CD14-positive monocyte (primary cell): ENCODE measurements at regions not wholly inside any gene's neighbourhood (a gene's known extent, or its start where the extent isn't known, plus 50 kb on each side); places are given as distances from the start of the nearest gene placed in this dataset.

Experiments used
- DNase-seq, 3 donors: peaks; one replicate each; pipeline ENCODE4 v3.0.0-alpha.2; 2011 to 2022
- H2AFZ ChIP-seq: 2 replicates; pipeline ENCODE4 v1.6.0; 2012; ENCODE audit warnings: mild to moderate bottlenecking, low read depth, low read length, inconsistent platforms; ENCODE audit not compliant: insufficient read depth, poor library complexity, severe bottlenecking
- H3K27ac ChIP-seq, 2 donors: 1 replicate in 1 of 2; 2 replicates in 1 of 2; pipeline ENCODE4 v1.5.1; 2012 to 2013; ENCODE audit warnings: low read length in 2 of 2, control low read depth in 1 of 2, inconsistent platforms in 1 of 2, low read depth in 1 of 2, mild to moderate bottlenecking in 1 of 2
- H3K27me3 ChIP-seq, 2 donors: one replicate each; pipeline versions ENCODE4 v1.6.0 to v1.6.1; 2011 to 2013; ENCODE audit warnings: low read length in 2 of 2; ENCODE audit not compliant: control insufficient read depth in 2 of 2, insufficient read depth in 2 of 2
- H3K36me3 ChIP-seq, 2 donors: replicated peaks in 1 of 2; 1 replicate in 1 of 2; 2 replicates in 1 of 2; pipeline versions ENCODE4 v1.5.1 to v1.6.1; 2012 to 2013; ENCODE audit warnings: low read length in 2 of 2, control low read depth in 1 of 2, inconsistent platforms in 1 of 2, mild to moderate bottlenecking in 1 of 2; ENCODE audit not compliant: insufficient read depth in 2 of 2, control insufficient read depth in 1 of 2
- H3K4me1 ChIP-seq, 2 donors: 1 replicate in 1 of 2; 2 replicates in 1 of 2; pipeline versions ENCODE4 v1.5.1 to v1.6.1; 2012 to 2013; ENCODE audit warnings: low read length in 2 of 2, control low read depth in 1 of 2, inconsistent platforms in 1 of 2, mild to moderate bottlenecking in 1 of 2, moderate library complexity in 1 of 2; ENCODE audit not compliant: insufficient read depth in 2 of 2, control insufficient read depth in 1 of 2
- H3K4me2 ChIP-seq: replicated peaks from 2 replicates; pipeline ENCODE3; 2012; ENCODE audit warnings: low read length, moderate library complexity, mild to moderate bottlenecking; ENCODE audit not compliant: poor library complexity, severe bottlenecking; ENCODE audit errors: extremely low read depth
- H3K4me3 ChIP-seq, 3 experiments: fragments of 200-600 bp in 1 of 3; sonication (generic) in 1 of 3; replicated peaks in 1 of 3; 1 replicate in 2 of 3; 2 replicates in 1 of 3; pipeline ENCODE4 v1.5.1; 2011 to 2013; ENCODE audit warnings: low read length in 3 of 3, mild to moderate bottlenecking in 3 of 3, control low read depth in 2 of 3, low read depth in 2 of 3, inconsistent platforms in 1 of 3, moderate library complexity in 1 of 3
- H3K79me2 ChIP-seq: 2 replicates; pipeline ENCODE4 v1.6.0; 2012; ENCODE audit warnings: mild to moderate bottlenecking, control low read depth, inconsistent platforms, low read length, moderate library complexity; ENCODE audit not compliant: insufficient read depth
- H3K9ac ChIP-seq: 2 replicates; pipeline ENCODE4 v1.6.0; 2017; ENCODE audit warnings: low read length, mild to moderate bottlenecking; ENCODE audit not compliant: insufficient read depth, poor library complexity, severe bottlenecking
- H3K9me3 ChIP-seq, 2 donors: replicated peaks in 1 of 2; 1 replicate in 1 of 2; 2 replicates in 1 of 2; pipeline versions ENCODE4 v1.5.1 to v1.6.1; 2012 to 2013; ENCODE audit warnings: low read length in 2 of 2, control low read depth in 1 of 2; ENCODE audit not compliant: control insufficient read depth in 1 of 2, insufficient read depth in 1 of 2
- H4K20me1 ChIP-seq: 2 replicates; pipeline ENCODE4 v1.6.0; 2012; ENCODE audit warnings: mild to moderate bottlenecking, low read length, control low read depth, moderate library complexity; ENCODE audit not compliant: insufficient read depth
- H3K27ac Mint-ChIP-seq, 7 donors: one replicate each; pipeline ENCODE4 v1.8.0; 2020; ENCODE audit warnings: mild to moderate bottlenecking in 7 of 7, mixed read lengths in 7 of 7, moderate library complexity in 6 of 7, inconsistent platforms in 2 of 7
- H3K27me3 Mint-ChIP-seq, 3 donors: one replicate each; pipeline ENCODE4 v1.8.0; 2021 to 2022; ENCODE audit warnings: low read depth in 3 of 3, mild to moderate bottlenecking in 3 of 3, mixed read lengths in 3 of 3, moderate library complexity in 3 of 3, inconsistent platforms in 1 of 3
- H3K36me3 Mint-ChIP-seq, 2 donors: one replicate each; pipeline ENCODE4 v1.8.0; 2020; ENCODE audit warnings: mixed read lengths in 2 of 2, inconsistent platforms in 1 of 2, mild to moderate bottlenecking in 1 of 2
- H3K4me1 Mint-ChIP-seq: one replicate; pipeline ENCODE4 v1.8.0; 2020; ENCODE audit warnings: mild to moderate bottlenecking, mixed read lengths
- H3K4me3 Mint-ChIP-seq, 2 donors: one replicate each; pipeline ENCODE4 v1.8.0; 2020; ENCODE audit warnings: mild to moderate bottlenecking in 2 of 2, mixed read lengths in 2 of 2, moderate library complexity in 1 of 2
- H3K9me3 Mint-ChIP-seq, 7 donors: one replicate each; pipeline ENCODE4 v1.8.0; 2020 to 2022; ENCODE audit warnings: mixed read lengths in 7 of 7, mild to moderate bottlenecking in 6 of 7, moderate library complexity in 6 of 7, inconsistent platforms in 2 of 7
- WGBS: methylation state at CpG from one replicate; pipeline ENCODE4 v1.1.5; 2013; ENCODE audit warnings: missing lambda C conversion rate; ENCODE audit not compliant: insufficient coverage; 5-methylcytosine and 5-hydroxymethylcytosine counted together
- intact Hi-C, 2 donors: fragments of 100-400 bp; cut with micrococcal nuclease; formaldehyde crosslinking; loops; one replicate each; pipeline versions ENCODE4 v1.15.0 to v1.15.1; 2023
- TF ChIP-seq, protein P1 (sequence below): fragments of 200-600 bp; IDR thresholded peaks from one replicate; pipeline ENCODE4 v1.8.0; 2022; ENCODE audit warnings: antibody characterized with exemption, mild to moderate bottlenecking

DNA sequence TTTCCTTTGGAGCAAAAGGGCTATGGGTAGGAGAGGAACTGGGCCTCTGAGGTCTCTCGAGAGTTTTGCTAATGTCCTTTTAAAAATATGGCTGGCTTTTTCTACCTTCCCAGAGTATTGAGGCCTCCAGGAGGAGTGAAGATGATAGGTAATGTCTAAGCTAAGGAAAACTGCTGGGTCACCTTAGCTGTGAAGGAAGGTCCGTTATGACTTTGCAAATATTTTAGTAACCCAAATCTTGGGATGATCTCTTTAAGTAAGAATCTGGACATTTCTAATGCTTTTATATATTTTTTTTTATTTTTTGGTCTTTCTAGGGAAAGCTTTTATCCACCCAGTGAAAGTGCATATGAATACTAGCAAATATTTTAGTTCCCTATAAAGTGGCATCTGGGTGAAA is 60.9 kb upstream of the SYN3 start:
- no CpG with 5 or more reads among the region's 2 CpGs for WGBS
- H3K4me1 ChIP-seq: no peaks in the 10 kb centered on the region
- peaks cover 0 to 11% (median 3%) of the 10 kb centered on the region in 7 donors for H3K9me3 Mint-ChIP-seq
- intact Hi-C loops: no loop called here
- no peak overlapping the region for H3K4me3 Mint-ChIP-seq
- no peak overlapping the region for H3K27ac Mint-ChIP-seq
- no peaks in the 10 kb centered on the region for H3K9me3 ChIP-seq
- no peak for DNase-seq
- H3K36me3 Mint-ChIP-seq: no peaks in the 10 kb centered on the region
- TF ChIP-seq, protein P1, sequence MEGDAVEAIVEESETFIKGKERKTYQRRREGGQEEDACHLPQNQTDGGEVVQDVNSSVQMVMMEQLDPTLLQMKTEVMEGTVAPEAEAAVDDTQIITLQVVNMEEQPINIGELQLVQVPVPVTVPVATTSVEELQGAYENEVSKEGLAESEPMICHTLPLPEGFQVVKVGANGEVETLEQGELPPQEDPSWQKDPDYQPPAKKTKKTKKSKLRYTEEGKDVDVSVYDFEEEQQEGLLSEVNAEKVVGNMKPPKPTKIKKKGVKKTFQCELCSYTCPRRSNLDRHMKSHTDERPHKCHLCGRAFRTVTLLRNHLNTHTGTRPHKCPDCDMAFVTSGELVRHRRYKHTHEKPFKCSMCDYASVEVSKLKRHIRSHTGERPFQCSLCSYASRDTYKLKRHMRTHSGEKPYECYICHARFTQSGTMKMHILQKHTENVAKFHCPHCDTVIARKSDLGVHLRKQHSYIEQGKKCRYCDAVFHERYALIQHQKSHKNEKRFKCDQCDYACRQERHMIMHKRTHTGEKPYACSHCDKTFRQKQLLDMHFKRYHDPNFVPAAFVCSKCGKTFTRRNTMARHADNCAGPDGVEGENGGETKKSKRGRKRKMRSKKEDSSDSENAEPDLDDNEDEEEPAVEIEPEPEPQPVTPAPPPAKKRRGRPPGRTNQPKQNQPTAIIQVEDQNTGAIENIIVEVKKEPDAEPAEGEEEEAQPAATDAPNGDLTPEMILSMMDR: no peak
- H3K4me2 ChIP-seq: no peak overlapping the region
- H3K27me3 Mint-ChIP-seq: peaks cover 0 to 2% (median 2%) of the 10 kb centered on the region in 3 donors
- no peaks in the 10 kb centered on the region for H3K79me2 ChIP-seq
- H3K36me3 ChIP-seq: no peaks in the 10 kb centered on the region
- no peaks in the 10 kb centered on the region for H3K27me3 ChIP-seq
- H3K4me3 ChIP-seq: no peak overlapping the region
- H3K9ac ChIP-seq: no peak overlapping the region
- no peaks in the 10 kb centered on the region for H3K4me1 Mint-ChIP-seq
- no peak overlapping the region for H3K27ac ChIP-seq
- H4K20me1 ChIP-seq: no peaks in the 10 kb centered on the region
- no peak overlapping the region for H2AFZ ChIP-seq

DNA sequence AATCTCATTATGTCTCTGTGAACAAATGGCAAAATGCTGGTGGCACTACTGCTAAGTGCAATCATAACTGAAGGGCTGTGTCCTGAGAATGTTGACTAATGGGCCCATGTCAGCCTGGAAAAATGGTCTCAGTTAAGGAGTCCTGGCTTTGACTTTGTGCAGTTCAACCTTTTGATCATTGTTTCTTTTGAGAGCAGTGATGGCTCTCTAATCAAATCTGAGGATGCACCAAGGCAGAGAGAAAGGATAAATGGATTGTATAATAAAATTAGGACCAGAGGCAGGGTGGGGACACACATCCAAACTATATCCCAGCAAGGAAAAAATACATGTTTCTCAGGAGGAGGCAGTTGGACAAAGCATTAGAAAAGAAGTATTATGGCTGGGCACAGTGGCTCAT is 59.6 kb upstream of the SYN3 start:
- Histone ChIP-seq H3K4me1 (no peaks in the 10 kb centered on the region), H3K9me3 (no peaks in the 10 kb centered on the region), H3K27ac (no peak overlapping the region), H3K9ac (no peak overlapping the region), H2AFZ (no peak overlapping the region), H3K4me2 (no peak overlapping the region), H3K36me3 (no peaks in the 10 kb centered on the region), H3K27me3 (no peaks in the 10 kb centered on the region), H4K20me1 (no peaks in the 10 kb centered on the region), H3K4me3 (no peak overlapping the region), H3K79me2 (no peaks in the 10 kb centered on the region)
- H3K4me1 Mint-ChIP-seq: no peaks in the 10 kb centered on the region
- no peak overlapping the region for H3K27ac Mint-ChIP-seq
- no peak for DNase-seq
- peaks cover 0 to 11% (median 0%) of the 10 kb centered on the region in 7 donors for H3K9me3 Mint-ChIP-seq
- intact Hi-C loops: no loop called here
- H3K27me3 Mint-ChIP-seq: peaks cover 0 to 3% (median 2%) of the 10 kb centered on the region in 3 donors
- TF ChIP-seq, protein P1: no peak
- no peak overlapping the region for H3K4me3 Mint-ChIP-seq
- H3K36me3 Mint-ChIP-seq: no peaks in the 10 kb centered on the region
